KOPT-K1 (cell line): ENCODE measurements at regions not wholly inside any gene's neighbourhood (a gene's known extent, or its start where the extent isn't known, plus 50 kb on each side); places are given as distances from the start of the nearest gene placed in this dataset.

Source experiments
- H3K27ac ChIP-seq: fragments of 200-600 bp; sonication (generic); 2 replicates; pipeline ENCODE4 v1.5.1; 2016; ENCODE audit warnings: antibody characterized with exemption, mild to moderate bottlenecking, low read depth, low read length; ENCODE audit not compliant: poor library complexity, severe bottlenecking
- H3K36me3 ChIP-seq: fragments of 200-600 bp; sonication (generic); 2 replicates; pipeline ENCODE4 v1.5.1; 2017; ENCODE audit warnings: antibody characterized with exemption, mild to moderate bottlenecking, low read length, moderate library complexity; ENCODE audit not compliant: insufficient read depth
- H3K9me3 ChIP-seq: fragments of 200-600 bp; sonication (generic); 2 replicates; pipeline ENCODE4 v1.5.1; 2017; ENCODE audit warnings: antibody characterized with exemption, low read length, mild to moderate bottlenecking; ENCODE audit not compliant: insufficient read depth, poor library complexity, severe bottlenecking

- Histone ChIP-seq H3K36me3 (no peaks in the 10 kb centered on the region), H3K9me3 (peaks cover 17% of the 10 kb centered on the region)
Measured at GRCh38 chr1:199767700-199768099, 259.8 kb upstream of the NR5A2 start.

DNA sequence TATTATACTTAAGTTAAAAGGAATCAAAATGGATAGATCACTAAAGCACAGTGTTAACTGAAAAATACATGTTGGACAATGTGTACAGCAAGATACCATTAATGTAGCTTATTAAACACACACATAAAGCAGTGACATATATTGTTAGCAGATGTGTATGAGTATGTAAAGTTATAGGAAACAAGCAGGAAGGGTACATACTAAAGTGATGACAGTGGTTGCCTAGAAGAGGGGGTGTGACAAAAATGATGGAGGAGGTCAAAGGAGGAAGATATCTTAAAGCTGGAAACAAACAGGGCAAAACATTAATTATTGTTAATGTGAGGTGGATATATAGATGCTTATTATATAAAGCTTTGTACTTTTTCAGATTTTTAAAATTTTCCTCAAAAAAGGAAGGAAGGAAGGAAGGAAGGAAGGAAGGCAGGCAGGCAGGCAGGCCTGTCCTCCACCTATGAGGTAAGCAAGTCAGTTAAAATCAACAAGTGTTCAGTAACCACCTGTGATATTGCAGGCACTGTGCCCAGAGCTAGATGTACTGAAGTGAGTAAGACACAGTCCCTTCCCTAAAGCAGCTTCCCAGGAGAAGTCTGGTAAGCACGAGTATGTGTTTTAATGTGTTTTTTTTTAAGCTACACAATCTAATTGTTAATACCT is 252.9 kb upstream of the NR5A2 start:
- Histone ChIP-seq H3K36me3 (no peaks in the 10 kb centered on the region), H3K27ac (no peak overlapping the region), H3K9me3 (no peaks in the 10 kb centered on the region)

More at GRCh38 chr1:199767700-199768099, 259.8 kb upstream of the NR5A2 start:
- H3K27ac ChIP-seq: no peak overlapping the region

- Histone ChIP-seq H3K36me3 (no peaks in the 10 kb centered on the region), H3K9me3 (no peaks in the 10 kb centered on the region), H3K27ac (no peak overlapping the region)
Measured at GRCh38 chr1:199776768-199777497, 250.6 kb upstream of the NR5A2 start.

DNA sequence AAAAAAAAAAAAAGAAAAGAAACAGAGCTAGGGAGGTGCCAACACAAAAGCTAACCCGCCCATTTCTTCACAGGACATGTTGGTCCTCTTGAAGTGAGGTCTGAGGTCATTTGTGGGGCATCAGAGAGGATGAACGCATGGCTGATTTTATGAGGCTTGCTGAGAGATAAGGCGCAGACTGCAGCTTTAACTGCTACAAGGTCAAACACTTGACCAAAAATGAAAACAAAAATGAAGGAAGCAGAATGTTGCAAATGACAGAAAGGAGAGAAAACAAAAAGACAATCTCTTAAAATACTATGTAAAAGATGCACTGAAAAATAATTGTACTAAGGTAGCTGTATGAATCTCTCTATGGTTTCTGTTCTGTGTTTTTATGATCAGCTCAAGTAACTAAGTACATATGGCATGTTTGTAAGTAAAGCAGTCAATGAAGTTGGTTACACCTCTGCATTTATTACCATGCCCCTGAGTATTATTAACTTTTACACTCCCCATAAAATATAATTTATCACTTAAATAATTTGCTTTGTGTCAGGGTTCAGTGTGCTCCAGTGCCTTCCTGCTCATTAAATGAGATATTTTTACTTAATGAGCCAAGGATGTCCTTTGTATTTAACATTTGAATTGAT is 249.1 kb upstream of the NR5A2 start:
- Histone ChIP-seq H3K27ac (no peak overlapping the region), H3K9me3 (no peaks in the 10 kb centered on the region), H3K36me3 (no peaks in the 10 kb centered on the region)

GRCh38 chr1:199780091-199780490 is 247.4 kb upstream of the NR5A2 start:
- Histone ChIP-seq H3K27ac (no peak overlapping the region), H3K9me3 (no peaks in the 10 kb centered on the region), H3K36me3 (no peaks in the 10 kb centered on the region)

DNA sequence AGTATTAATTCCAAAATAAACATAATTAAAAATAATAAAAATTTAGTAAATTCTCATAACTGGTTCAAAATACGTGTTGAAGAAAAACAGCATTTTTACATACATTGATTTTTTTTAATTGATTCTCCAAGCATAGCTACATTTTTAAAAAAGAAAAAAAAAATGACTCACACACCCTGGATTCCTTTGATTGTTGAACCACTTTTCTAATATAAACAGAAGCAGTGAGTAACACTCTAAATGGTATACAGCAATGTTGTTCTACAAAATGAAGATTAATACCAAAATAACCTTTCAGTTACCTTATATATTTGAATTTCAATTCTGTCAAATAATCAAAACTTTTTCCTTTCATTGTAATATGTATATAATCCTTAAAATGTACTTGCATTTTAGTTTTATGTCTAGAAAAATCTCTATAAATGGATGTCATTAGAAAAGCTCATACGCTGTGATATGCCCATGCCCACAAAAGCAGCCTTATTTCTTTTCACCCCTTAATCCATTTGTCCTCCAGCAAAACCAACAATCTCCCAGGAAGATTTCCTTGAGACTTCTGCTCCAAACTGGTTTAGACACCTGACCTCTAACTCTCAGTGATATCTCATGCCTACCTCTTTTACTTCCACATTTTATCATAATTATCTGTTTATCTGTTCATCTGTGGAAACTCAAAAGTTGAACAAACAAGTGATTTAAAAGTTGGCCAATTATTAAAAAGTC is 246.4 kb upstream of the NR5A2 start:
- H3K27ac ChIP-seq: no peak overlapping the region
- H3K9me3 ChIP-seq: no peaks in the 10 kb centered on the region
- H3K36me3 ChIP-seq: no peaks in the 10 kb centered on the region

GRCh38 chr1:199784138-199784895 is 243.2 kb upstream of the NR5A2 start:
- H3K9me3 ChIP-seq: no peaks in the 10 kb centered on the region
- no peaks in the 10 kb centered on the region for H3K36me3 ChIP-seq
- H3K27ac ChIP-seq: no peak overlapping the region

GRCh38 chr1:199786695-199787094 is 240.8 kb upstream of the NR5A2 start:
- no peaks in the 10 kb centered on the region for H3K36me3 ChIP-seq
- H3K27ac ChIP-seq: no peak overlapping the region
- H3K9me3 ChIP-seq: no peaks in the 10 kb centered on the region

GRCh38 chr1:199789141-199789540 is 238.4 kb upstream of the NR5A2 start:
- Histone ChIP-seq H3K9me3 (no peaks in the 10 kb centered on the region), H3K36me3 (no peaks in the 10 kb centered on the region), H3K27ac (no peak overlapping the region)

GRCh38 chr1:199791495-199791894 is 236.0 kb upstream of the NR5A2 start:
- Histone ChIP-seq H3K36me3 (no peaks in the 10 kb centered on the region), H3K27ac (no peak overlapping the region), H3K9me3 (no peaks in the 10 kb centered on the region)

GRCh38 chr1:199792874-199793273 is 234.6 kb upstream of the NR5A2 start:
- Histone ChIP-seq H3K9me3 (no peaks in the 10 kb centered on the region), H3K36me3 (no peaks in the 10 kb centered on the region), H3K27ac (no peak overlapping the region)

GRCh38 chr1:199794105-199794863 is 233.2 kb upstream of the NR5A2 start:
- Histone ChIP-seq H3K27ac (no peak overlapping the region), H3K36me3 (no peaks in the 10 kb centered on the region), H3K9me3 (no peaks in the 10 kb centered on the region)

GRCh38 chr1:199799116-199799515 is 228.4 kb upstream of the NR5A2 start:
- Histone ChIP-seq H3K9me3 (no peaks in the 10 kb centered on the region), H3K27ac (no peak overlapping the region), H3K36me3 (no peaks in the 10 kb centered on the region)

DNA sequence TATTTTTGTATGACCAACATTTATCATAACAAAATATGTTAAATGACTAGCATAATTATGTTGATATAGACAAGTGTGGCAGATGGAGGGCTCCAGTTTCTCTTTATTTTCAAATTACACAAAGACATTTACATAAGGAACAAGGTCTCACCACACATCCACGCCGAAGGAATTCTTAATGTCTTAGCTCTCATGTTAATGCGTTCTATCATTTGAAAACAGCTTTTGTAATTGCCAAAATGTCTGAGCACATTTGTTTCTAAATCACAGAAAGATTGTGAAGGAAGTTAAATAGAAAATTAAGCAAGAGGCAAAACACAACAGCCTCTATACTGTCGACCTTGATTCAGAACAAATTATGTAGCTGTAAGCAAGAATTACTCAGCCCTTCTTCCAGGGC is 223.0 kb upstream of the NR5A2 start:
- no peak overlapping the region for H3K27ac ChIP-seq
- H3K36me3 ChIP-seq: no peaks in the 10 kb centered on the region
- no peaks in the 10 kb centered on the region for H3K9me3 ChIP-seq
